IMR-90 (cell line): ENCODE measurements at regions not wholly inside any gene's neighbourhood (a gene's known extent, or its start where the extent isn't known, plus 50 kb on each side); places are given as distances from the start of the nearest gene placed in this dataset.

ENCODE experiments used
- ATAC-seq: fragments of 200-7000 bp; cut with Tn5 transposase; 2 replicates; pipeline ENCODE4 v1.9.1; 2020; ENCODE audit warnings: low read depth, mild to moderate bottlenecking, moderate library complexity
- BruUV-seq: library from RNA; stranded (reverse); fragments of 400-500 nt; replicated peaks from 2 replicates; lab custom pipeline; 2021; lab: Mats Ljungman, UMichigan
- CTCF ChIA-PET: fragments of 300-600 bp; formaldehyde crosslinking; extraction: SDS; loops from one replicate; lab custom pipeline; 2021; ENCODE audit warnings: antibody characterized with exemption; lab: Yijun Ruan, JAX
- POLR2A ChIA-PET: fragments of 300-600 bp; sonication (Branson Sonifier 250); formaldehyde crosslinking; loops from one replicate; lab custom pipeline; 2022; ENCODE audit warnings: antibody characterized with exemption; ENCODE audit not compliant: unreplicated experiment; lab: Charles Lee
- DNase-seq: peaks from one replicate; pipeline ENCODE4 v3.0.0; 2013
- H2AFZ ChIP-seq: replicated peaks from 2 replicates; pipeline ENCODE3; 2013; ENCODE audit warnings: low read length, mild to moderate bottlenecking; ENCODE audit not compliant: poor library complexity
- H2AK5ac ChIP-seq: 2 replicates; pipeline ENCODE4 v1.6.1; 2013; ENCODE audit warnings: low read depth, low read length, inconsistent platforms
- H2AK9ac ChIP-seq: replicated peaks from 2 replicates; pipeline ENCODE3; 2013; ENCODE audit warnings: mild to moderate bottlenecking, low read depth, low read length, moderate library complexity; ENCODE audit not compliant: poor library complexity
- H2BK120ac ChIP-seq: 2 replicates; pipeline ENCODE4 v1.6.1; 2013; ENCODE audit warnings: low read depth, low read length, inconsistent platforms
- H2BK15ac ChIP-seq: 3 replicates; pipeline ENCODE4 v1.6.1; 2013; ENCODE audit warnings: low read depth, low read length, inconsistent platforms
- H2BK20ac ChIP-seq: 2 replicates; pipeline ENCODE4 v1.6.1; 2013; ENCODE audit warnings: low read depth, mild to moderate bottlenecking, inconsistent platforms, low read length, moderate library complexity
- H2BK5ac ChIP-seq: 2 replicates; pipeline ENCODE4 v1.6.1; 2013; ENCODE audit warnings: mild to moderate bottlenecking, low read depth, low read length, inconsistent platforms; ENCODE audit not compliant: poor library complexity, severe bottlenecking
- H3K14ac ChIP-seq: replicated peaks from 2 replicates; pipeline ENCODE4 v1.6.1; 2013; ENCODE audit warnings: low read depth, low read length, inconsistent platforms
- H3K18ac ChIP-seq: 2 replicates; pipeline ENCODE4 v1.6.1; 2013; ENCODE audit warnings: low read depth, low read length, control low read depth
- H3K23ac ChIP-seq: 2 replicates; pipeline ENCODE4 v1.6.1; 2013; ENCODE audit warnings: low read depth, low read length, inconsistent platforms
- H3K27ac ChIP-seq: 2 replicates; pipeline ENCODE4 v1.5.1; 2013; ENCODE audit warnings: mild to moderate bottlenecking, control low read depth, low read length; ENCODE audit not compliant: insufficient read depth
- H3K27me3 ChIP-seq: 2 replicates; pipeline ENCODE4 v1.6.1; 2013; ENCODE audit warnings: low read length; ENCODE audit not compliant: control insufficient read depth, insufficient read depth
- H3K36me3 ChIP-seq: 2 replicates; pipeline ENCODE4 v1.6.1; 2013; ENCODE audit warnings: low read length, mixed read lengths; ENCODE audit not compliant: control insufficient read depth, insufficient read depth
- H3K4ac ChIP-seq: 2 replicates; pipeline ENCODE4 v1.6.1; 2013; ENCODE audit warnings: low read depth, low read length, inconsistent platforms
- H3K4me1 ChIP-seq: 2 replicates; pipeline ENCODE4 v1.6.1; 2013; ENCODE audit warnings: low read length, mixed read lengths; ENCODE audit not compliant: control insufficient read depth, insufficient read depth
- H3K4me2 ChIP-seq: 2 replicates; pipeline ENCODE4 v1.6.1; 2013; ENCODE audit warnings: low read depth, mild to moderate bottlenecking, control low read depth, low read length, moderate library complexity
- H3K4me3 ChIP-seq: 2 replicates; pipeline ENCODE4 v1.5.1; 2013; ENCODE audit warnings: low read depth, mild to moderate bottlenecking, control low read depth, low read length, moderate library complexity; ENCODE audit not compliant: insufficient read depth
- H3K56ac ChIP-seq: 2 replicates; pipeline ENCODE4 v1.6.1; 2013; ENCODE audit warnings: low read length, inconsistent platforms; ENCODE audit not compliant: insufficient read depth; ENCODE audit errors: extremely low read depth
- H3K79me1 ChIP-seq, 2 experiments: 2 replicates each; pipeline ENCODE4 v1.6.1; 2013; ENCODE audit warnings: low read length in 2 of 2, inconsistent platforms in 1 of 2, low read depth in 1 of 2
- H3K9ac ChIP-seq: 2 replicates; pipeline ENCODE4 v1.6.1; 2013; ENCODE audit warnings: low read depth, low read length, control low read depth
- H3K9me1 ChIP-seq: 2 replicates; pipeline ENCODE4 v1.6.1; 2013; ENCODE audit warnings: low read length, inconsistent platforms; ENCODE audit not compliant: insufficient read depth
- H3K9me3 ChIP-seq: 2 replicates; pipeline ENCODE4 v1.6.1; 2013; ENCODE audit warnings: low read length; ENCODE audit not compliant: control insufficient read depth, insufficient read depth
- H4K20me1 ChIP-seq: 2 replicates; pipeline ENCODE4 v1.6.1; 2013; ENCODE audit warnings: low read length, inconsistent platforms; ENCODE audit not compliant: insufficient read depth
- H4K5ac ChIP-seq: 2 replicates; pipeline ENCODE4 v1.6.1; 2013; ENCODE audit warnings: mild to moderate bottlenecking, low read depth, low read length, control low read depth
- H4K8ac ChIP-seq, 2 experiments: 2 replicates each; pipeline ENCODE4 v1.6.1; 2013; ENCODE audit warnings: low read depth in 2 of 2, low read length in 2 of 2, control low read depth in 1 of 2, inconsistent platforms in 1 of 2
- H4K91ac ChIP-seq: 2 replicates; pipeline ENCODE4 v1.6.1; 2013; ENCODE audit warnings: low read depth, low read length, inconsistent platforms; ENCODE audit not compliant: insufficient read depth
- FOS ChIP-seq: fragments of 150-350 bp; IDR thresholded peaks from 2 replicates; pipeline ENCODE4 v1.6.1; 2016; ENCODE audit warnings: low read depth, low read length
- MAZ ChIP-seq: IDR thresholded peaks from 2 replicates; pipeline ENCODE4 v1.6.1; 2012; ENCODE audit warnings: low read depth, mild to moderate bottlenecking, low read length, improper control_type of control experiment, moderate library complexity, borderline replicate concordance
- MXI1 ChIP-seq: IDR thresholded peaks from 2 replicates; pipeline ENCODE4 v1.6.1; 2012; ENCODE audit warnings: low read depth, mild to moderate bottlenecking, low read length, moderate library complexity, borderline replicate concordance
- RAD21 ChIP-seq: IDR thresholded peaks from 2 replicates; pipeline ENCODE4 v1.6.1; 2012; ENCODE audit warnings: low read length, improper control_type of control experiment
- SMC3 ChIP-seq: fragments of 150-350 bp; IDR thresholded peaks from 2 replicates; pipeline ENCODE4 v1.6.1; 2016; ENCODE audit warnings: low read depth, mild to moderate bottlenecking, antibody characterized with exemption, low read length, moderate library complexity
- WGBS, 2 experiments: methylation state at CpG; one replicate each; pipeline versions ENCODE4 v1.1.5 to v1.1.7; 2013; ENCODE audit warnings: missing lambda C conversion rate in 2 of 2; ENCODE audit not compliant: insufficient read length in 1 of 2; ENCODE audit errors: extremely low coverage in 2 of 2; 5-methylcytosine and 5-hydroxymethylcytosine counted together
- dilution Hi-C: fragments of 300-500 bp; cut with HindIII; formaldehyde crosslinking; loops from one replicate; pipeline ENCODE4 v1.14.3; 2018; ENCODE audit warnings: low sequenced_read_pairs; ENCODE audit not compliant: unreplicated experiment
- in situ Hi-C: fragments of 300-500 bp; cut with MboI; formaldehyde crosslinking; loops from 3 replicates; pipeline ENCODE4 v1.14.3; 2019; ENCODE audit warnings: low sequenced_read_pairs, inconsistent platforms, mixed read lengths
- intact Hi-C: fragments of 100-400 bp; cut with micrococcal nuclease; formaldehyde crosslinking; loops from 2 replicates; pipeline ENCODE4 v1.10.0; 2022
- TF ChIP-seq, protein P1 (sequence below): fragments of 150-350 bp; IDR thresholded peaks from 2 replicates; pipeline ENCODE4 v1.6.1; 2016; ENCODE audit warnings: low read depth, mild to moderate bottlenecking, low read length, moderate library complexity, borderline replicate concordance

DNA sequence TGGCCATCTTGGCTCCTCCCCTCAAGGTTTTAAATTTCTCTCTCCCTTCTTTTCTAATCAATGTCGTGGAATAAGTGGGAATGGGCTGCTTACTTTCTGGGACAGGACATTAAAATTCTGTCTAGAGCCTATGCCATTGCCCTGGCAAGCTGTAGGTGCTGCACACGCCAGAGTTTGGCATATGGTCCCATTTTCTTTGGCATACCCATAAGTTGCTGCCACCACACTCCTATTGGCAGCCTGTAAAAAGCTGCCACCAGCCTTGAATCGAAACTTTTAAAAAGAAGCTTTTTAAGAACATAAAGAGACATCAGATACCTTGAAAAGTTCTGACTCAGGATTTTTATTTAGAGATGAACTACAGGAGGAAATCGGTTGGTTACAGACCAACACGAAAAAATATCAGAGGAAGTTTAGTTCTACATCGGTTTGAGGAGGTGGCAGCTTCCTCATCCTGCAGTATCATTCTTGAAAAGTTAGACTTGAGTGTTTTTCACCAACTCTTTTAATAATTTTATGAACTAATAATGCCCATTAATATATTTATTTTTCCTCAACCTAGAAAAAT lies 517.8 kb upstream of the ANO5 start:
- no peak overlapping the region for H2BK5ac ChIP-seq
- no peak overlapping the region for H3K4me3 ChIP-seq
- no peaks in the 10 kb centered on the region for H3K4me1 ChIP-seq
- no peaks in the 10 kb centered on the region for H3K9me1 ChIP-seq
- no peak for ATAC-seq
- 0 out of 2 replicates have a peak, but pooled peaks cover 2% of the 10 kb centered on the region for H3K9me3 ChIP-seq
- ChIA-PET CTCF (no interaction called here), POLR2A (no interaction called here)
- H2AFZ ChIP-seq, result no peak overlapping the region
- in situ Hi-C loops, result no loop called here
- H4K20me1 ChIP-seq, result no peaks in the 10 kb centered on the region
- BruUV-seq, result no TSS peak
- H3K36me3 ChIP-seq, result no peaks in the 10 kb centered on the region
- H3K79me1 ChIP-seq, result no peaks in the 10 kb centered on the region
- no peak overlapping the region for H3K27ac ChIP-seq
- no CpG with 5 or more reads among the region's 6 CpGs for WGBS, 2 experiments
- no peak overlapping the region for H2AK9ac ChIP-seq
- H3K18ac ChIP-seq, result no peak overlapping the region
- dilution Hi-C loops, result no loop called here
- no peak overlapping the region for H3K14ac ChIP-seq
- H3K27me3 ChIP-seq, result no peaks in the 10 kb centered on the region
- DNase-seq, result no peak
- no peak overlapping the region for H2BK20ac ChIP-seq
- H3K9ac ChIP-seq, result no peak overlapping the region
- H3K4me2 ChIP-seq, result no peak overlapping the region
- no peak overlapping the region for H4K91ac ChIP-seq
- no peak overlapping the region for H2BK120ac ChIP-seq
- no peak overlapping the region for H3K56ac ChIP-seq
- TF ChIP-seq RAD21 (no peak), MXI1 (no peak), FOS (no peak), SMC3 (no peak), MAZ (no peak)
- TF ChIP-seq, protein P1, sequence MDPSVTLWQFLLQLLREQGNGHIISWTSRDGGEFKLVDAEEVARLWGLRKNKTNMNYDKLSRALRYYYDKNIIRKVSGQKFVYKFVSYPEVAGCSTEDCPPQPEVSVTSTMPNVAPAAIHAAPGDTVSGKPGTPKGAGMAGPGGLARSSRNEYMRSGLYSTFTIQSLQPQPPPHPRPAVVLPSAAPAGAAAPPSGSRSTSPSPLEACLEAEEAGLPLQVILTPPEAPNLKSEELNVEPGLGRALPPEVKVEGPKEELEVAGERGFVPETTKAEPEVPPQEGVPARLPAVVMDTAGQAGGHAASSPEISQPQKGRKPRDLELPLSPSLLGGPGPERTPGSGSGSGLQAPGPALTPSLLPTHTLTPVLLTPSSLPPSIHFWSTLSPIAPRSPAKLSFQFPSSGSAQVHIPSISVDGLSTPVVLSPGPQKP, result no peak
- H4K5ac ChIP-seq, result no peak overlapping the region
- intact Hi-C loops, result no loop called here
- no peak overlapping the region for H2BK15ac ChIP-seq
- H2AK5ac ChIP-seq, result no peak overlapping the region
- H4K8ac ChIP-seq, result no peak overlapping the region
- no peak overlapping the region for H3K23ac ChIP-seq
- no peak overlapping the region for H3K4ac ChIP-seq
